ENCODE measurements at regions not wholly inside any gene's neighbourhood (a gene's known extent, or its start where the extent isn't known, plus 50 kb on each side); places are given as distances from the start of the nearest gene placed in this dataset.

DNA sequence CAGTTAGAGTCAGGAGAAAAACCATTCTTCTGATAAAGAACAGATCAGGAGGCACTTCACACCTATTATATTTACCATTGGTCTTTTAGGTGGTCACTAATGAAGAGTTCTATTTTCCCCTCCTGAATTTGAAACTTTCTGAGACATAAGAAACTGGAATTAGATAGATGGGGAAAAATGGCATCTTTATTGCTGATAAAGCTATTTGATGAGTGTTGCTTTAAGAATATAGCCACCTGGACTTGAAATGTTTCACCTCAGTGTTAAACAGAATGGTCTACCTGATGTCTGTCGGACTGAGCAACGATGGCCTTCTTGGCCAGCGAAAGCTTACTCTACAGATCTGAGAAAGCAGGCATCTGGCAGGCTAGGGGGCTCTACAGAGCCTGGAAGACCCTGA, 107.0 kb downstream of the SLITRK5 start:
- TF ChIP-seq ZNF274 (IDR thresholded peaks at IDR 0.05; ENCODE audit: low read depth, low read length) (no peak), YY1 (IDR thresholded peaks at IDR 0.05; ENCODE audit: insufficient read depth, insufficient read length) (no peak), SUZ12 (IDR thresholded peaks at IDR 0.05; ENCODE audit: extremely low read depth, insufficient read depth, insufficient read length) (no peak)
